Astrocyte of the cerebellum (primary cell): ENCODE measurements at regions not wholly inside any gene's neighbourhood (a gene's known extent, or its start where the extent isn't known, plus 50 kb on each side); places are given as distances from the start of the nearest gene placed in this dataset.

Experiments
- DNase-seq: peaks from one replicate; pipeline ENCODE4 v3.0.0-alpha.2; 2011; ENCODE audit warnings: low read depth
- H3K4me3 ChIP-seq: 2 replicates; pipeline ENCODE4 v1.5.1; 2011; ENCODE audit warnings: mild to moderate bottlenecking, low read depth, low read length, moderate library complexity
- in situ Hi-C: cut with HindIII; loops from 2 replicates; pipeline ENCODE4 v1.10.0; 2017; ENCODE audit warnings: low sequenced_read_pairs
- TF ChIP-seq, protein P1 (sequence below): IDR thresholded peaks from 2 replicates; pipeline ENCODE4 v1.5.1; 2012; ENCODE audit warnings: low read length, low read depth, moderate library complexity, mild to moderate bottlenecking; ENCODE audit errors: missing control alignments

DNA sequence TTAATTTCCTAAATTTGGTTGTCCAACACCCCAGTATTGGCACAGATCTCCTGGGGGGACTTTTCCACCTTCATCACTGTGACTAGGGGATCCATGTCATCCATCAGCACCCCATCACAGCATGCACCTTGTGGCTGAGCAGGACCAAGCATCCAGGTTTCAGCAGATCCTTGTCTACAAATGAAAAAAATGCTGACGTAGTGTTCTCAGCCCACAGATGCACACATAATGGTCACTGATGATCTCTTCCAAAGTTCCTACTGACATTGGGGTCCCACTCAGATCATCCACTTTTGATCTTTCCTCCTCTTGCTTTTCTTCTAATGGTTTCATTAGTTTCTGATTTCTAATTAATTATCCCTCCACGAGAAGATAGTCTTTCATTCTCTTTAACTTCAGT, 373.1 kb downstream of the TBX15 start:
- no peak overlapping the region for H3K4me3 ChIP-seq
- in situ Hi-C loops, result no loop called here
- TF ChIP-seq, protein P1, sequence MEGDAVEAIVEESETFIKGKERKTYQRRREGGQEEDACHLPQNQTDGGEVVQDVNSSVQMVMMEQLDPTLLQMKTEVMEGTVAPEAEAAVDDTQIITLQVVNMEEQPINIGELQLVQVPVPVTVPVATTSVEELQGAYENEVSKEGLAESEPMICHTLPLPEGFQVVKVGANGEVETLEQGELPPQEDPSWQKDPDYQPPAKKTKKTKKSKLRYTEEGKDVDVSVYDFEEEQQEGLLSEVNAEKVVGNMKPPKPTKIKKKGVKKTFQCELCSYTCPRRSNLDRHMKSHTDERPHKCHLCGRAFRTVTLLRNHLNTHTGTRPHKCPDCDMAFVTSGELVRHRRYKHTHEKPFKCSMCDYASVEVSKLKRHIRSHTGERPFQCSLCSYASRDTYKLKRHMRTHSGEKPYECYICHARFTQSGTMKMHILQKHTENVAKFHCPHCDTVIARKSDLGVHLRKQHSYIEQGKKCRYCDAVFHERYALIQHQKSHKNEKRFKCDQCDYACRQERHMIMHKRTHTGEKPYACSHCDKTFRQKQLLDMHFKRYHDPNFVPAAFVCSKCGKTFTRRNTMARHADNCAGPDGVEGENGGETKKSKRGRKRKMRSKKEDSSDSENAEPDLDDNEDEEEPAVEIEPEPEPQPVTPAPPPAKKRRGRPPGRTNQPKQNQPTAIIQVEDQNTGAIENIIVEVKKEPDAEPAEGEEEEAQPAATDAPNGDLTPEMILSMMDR, result no peak
- no peak for DNase-seq

DNA sequence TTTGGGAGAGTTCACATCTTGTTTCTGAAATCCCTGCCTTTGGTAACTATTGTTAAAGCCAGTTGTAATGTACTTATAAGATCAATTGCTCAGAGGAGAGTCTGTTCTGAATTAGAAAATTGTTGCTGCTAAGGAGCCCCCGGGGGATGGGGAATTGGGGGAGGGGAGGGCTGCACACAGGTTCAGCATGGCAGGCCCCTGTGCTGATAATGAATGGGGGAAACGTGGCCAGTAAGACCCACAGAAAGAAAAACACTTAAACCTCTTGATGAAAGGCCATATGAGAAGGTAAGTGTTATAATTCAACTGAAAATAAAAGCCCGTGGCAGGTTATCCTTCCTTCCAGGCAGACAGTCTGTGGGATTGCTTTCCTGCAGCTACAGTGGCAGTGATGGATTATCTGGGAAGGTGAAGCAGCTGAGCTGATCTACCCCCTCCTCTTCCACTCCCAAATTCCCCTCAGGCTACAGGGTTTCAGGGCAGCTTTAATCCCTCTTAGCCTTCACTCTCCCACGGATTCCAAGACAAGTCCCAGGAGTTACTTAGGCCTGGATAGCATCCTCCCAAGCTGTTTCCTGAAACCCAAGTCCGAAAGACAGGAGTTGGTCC, 398.8 kb downstream of the TBX15 start:
- in situ Hi-C loops, result no loop called here
- TF ChIP-seq, protein P1, result no peak
- no peak for DNase-seq
- no peak overlapping the region for H3K4me3 ChIP-seq

DNA sequence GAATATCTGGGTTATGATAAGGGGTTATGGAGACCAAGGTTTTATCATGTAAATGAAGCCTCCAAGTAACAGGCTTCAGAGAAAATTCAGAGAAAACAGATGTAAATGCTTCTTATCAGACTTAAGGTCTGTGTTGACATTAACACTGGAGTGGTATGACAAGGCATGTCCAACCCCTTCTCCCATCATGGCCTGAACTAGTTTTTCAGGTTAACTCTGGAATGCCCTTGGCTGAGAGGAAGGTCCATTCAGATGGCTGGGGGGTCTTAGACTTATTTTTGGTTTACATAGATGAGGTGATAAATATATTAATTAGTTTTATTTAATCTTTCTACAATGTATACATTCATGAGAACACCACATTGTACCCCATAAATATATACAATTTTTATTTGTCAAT, 399.6 kb downstream of the TBX15 start:
- no peak for DNase-seq
- TF ChIP-seq, protein P1, result no peak
- no peak overlapping the region for H3K4me3 ChIP-seq
- in situ Hi-C loops, result no loop called here

DNA sequence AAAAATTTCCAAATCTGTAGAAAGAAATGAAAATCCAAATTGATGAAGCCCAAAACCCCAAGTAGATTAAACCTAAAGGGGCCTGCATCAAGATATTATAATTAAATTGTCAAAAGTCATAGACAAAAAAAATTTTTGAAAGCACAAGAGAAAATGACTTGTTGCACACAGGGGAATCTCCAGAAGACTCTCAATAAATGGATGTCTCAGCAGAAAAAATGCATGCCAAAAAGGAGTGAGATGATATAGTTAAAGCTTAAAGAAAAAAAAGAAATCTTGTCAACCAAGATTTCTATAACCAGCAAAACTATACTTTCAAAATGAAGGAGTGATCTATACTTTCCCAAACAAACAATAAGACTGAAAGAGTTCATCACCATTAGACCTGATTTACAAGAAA, 393.2 kb upstream of the SPAG17 start:
- in situ Hi-C loops, result no loop called here
- TF ChIP-seq, protein P1, result no peak
- no peak overlapping the region for H3K4me3 ChIP-seq
- DNase-seq, result no peak

DNA sequence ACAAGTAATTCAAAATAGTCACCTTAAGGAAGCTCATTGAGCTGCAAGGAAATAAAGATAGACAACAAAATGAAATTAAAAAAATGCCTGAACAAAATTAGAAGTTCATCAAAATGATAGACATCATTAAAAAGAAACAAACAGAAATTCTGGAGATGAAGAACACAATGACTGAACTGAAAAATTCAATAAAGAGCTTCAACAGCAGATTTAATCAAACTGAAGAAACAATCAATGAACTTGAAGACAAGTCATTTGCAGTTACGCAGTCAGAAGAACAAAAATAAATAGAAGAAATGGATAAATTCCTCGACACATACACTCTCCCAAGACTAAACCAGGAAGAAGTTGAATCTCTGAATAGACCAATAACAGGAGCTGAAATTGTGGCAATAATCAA, 390.0 kb upstream of the SPAG17 start:
- H3K4me3 ChIP-seq, result no peak overlapping the region
- TF ChIP-seq, protein P1, result no peak
- in situ Hi-C loops, result no loop called here
- no peak for DNase-seq

DNA sequence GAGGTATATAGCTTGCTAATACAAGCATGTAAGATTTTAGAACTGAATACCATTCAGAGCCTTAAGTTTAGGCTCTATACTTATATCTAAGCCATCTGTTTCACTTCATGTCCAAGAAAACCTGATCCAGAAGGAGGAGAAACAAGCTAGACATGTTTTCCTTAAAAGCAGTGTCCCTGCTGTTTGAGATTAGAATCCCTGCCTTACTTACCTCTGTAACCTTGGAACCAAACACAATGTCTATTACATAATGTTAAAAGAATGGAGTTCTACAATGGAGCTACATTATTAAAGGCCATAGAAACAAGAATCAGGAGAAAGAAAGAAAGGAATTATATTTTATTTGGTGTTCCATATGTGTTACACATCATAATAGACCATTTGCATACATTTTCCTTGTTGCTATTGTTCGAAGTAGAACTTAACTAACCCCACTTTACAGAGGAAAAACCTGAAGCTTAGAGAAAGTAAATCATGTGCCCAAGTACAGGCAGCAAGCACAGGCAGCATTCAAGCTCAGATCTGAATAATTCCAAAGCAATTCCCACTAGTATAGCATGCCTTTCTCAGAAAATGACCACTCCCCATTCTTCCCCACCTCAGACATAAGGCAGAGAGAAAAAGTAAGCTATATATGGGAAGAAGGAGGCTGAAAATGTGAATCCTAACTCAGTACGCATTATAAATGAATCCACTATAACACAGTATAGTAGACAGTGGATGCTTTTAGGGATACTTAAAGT, 380.1 kb upstream of the SPAG17 start:
- in situ Hi-C loops, result no loop called here

More for the DNA sequence above, 380.1 kb upstream of the SPAG17 start:
- H3K4me3 ChIP-seq, result no peak overlapping the region
- TF ChIP-seq, protein P1, result no peak
- DNase-seq, result no peak
